T-cell (primary cell): ENCODE measurements at regions not wholly inside any gene's neighbourhood (a gene's known extent, or its start where the extent isn't known, plus 50 kb on each side); places are given as distances from the start of the nearest gene placed in this dataset.
A peak's percentile ranks its signal among the peaks of the same experiment; 100 is the strongest.

Experiments used
- ATAC-seq, 4 experiments: fragments of 200-7000 bp in 3 of 4; fragments of 150-1000 bp in 1 of 4; cut with Tn5 transposase; replicated peaks in 1 of 4; 1 replicate in 3 of 4; 2 replicates in 1 of 4; pipeline ENCODE4 v1.10.0; 2021; ENCODE audit warnings: moderate library complexity in 3 of 4, mild to moderate bottlenecking in 2 of 4, moderate number of reproducible peaks in 1 of 4
- CTCF ChIA-PET, 2 donors: fragments of 300-600 bp; sonication (Branson Sonifier 250); formaldehyde crosslinking; loops; one replicate each; lab custom pipeline; 2022; ENCODE audit warnings: antibody characterized with exemption in 2 of 2; lab: Charles Lee
- POLR2A ChIA-PET, 2 donors: fragments of 300-600 bp; sonication (Branson Sonifier 250); formaldehyde crosslinking; loops; one replicate each; lab custom pipeline; 2022; ENCODE audit warnings: antibody characterized with exemption in 2 of 2; lab: Charles Lee
- DNase-seq, 35 experiments: peaks; one replicate each; pipeline versions ENCODE4 v3.0.0 to v3.0.0-alpha.2; 2013 to 2023
- H3K27ac ChIP-seq: one replicate; pipeline ENCODE4 v1.5.1; 2013; ENCODE audit warnings: low read length
- H3K27me3 ChIP-seq, 2 experiments: replicated peaks in 1 of 2; 1 replicate in 1 of 2; 2 replicates in 1 of 2; pipeline versions ENCODE4 v1.6.1 to v1.7.0; 2013; ENCODE audit warnings: low read length in 1 of 2, mixed read lengths in 1 of 2; ENCODE audit not compliant: control insufficient read depth in 2 of 2, insufficient read depth in 2 of 2; ENCODE audit errors: extremely low read depth in 1 of 2
- H3K36me3 ChIP-seq, 2 donors: 1 replicate in 1 of 2; 2 replicates in 1 of 2; pipeline versions ENCODE4 v1.6.1 to v1.7.0; 2013; ENCODE audit warnings: low read length in 1 of 2; ENCODE audit not compliant: control insufficient read depth in 2 of 2, insufficient read depth in 1 of 2; ENCODE audit errors: extremely low read depth in 1 of 2
- H3K4me1 ChIP-seq, 2 experiments: 1 replicate in 1 of 2; 2 replicates in 1 of 2; pipeline versions ENCODE4 v1.6.1 to v1.7.0; 2013; ENCODE audit warnings: low read length in 2 of 2, mixed read lengths in 1 of 2; ENCODE audit not compliant: insufficient read depth in 2 of 2, control insufficient read depth in 1 of 2; ENCODE audit errors: extremely low read depth in 1 of 2
- H3K4me3 ChIP-seq, 2 donors: 1 replicate in 1 of 2; 2 replicates in 1 of 2; pipeline versions ENCODE4 v1.5.1 to v1.7.0; 2013; ENCODE audit warnings: mild to moderate bottlenecking in 2 of 2, low read length in 1 of 2, moderate library complexity in 1 of 2; ENCODE audit not compliant: control insufficient read depth in 1 of 2; ENCODE audit errors: extremely low read depth in 1 of 2
- H3K9me3 ChIP-seq: 2 replicates; pipeline ENCODE4 v1.7.0; 2013
- H3K27ac Mint-ChIP-seq, 2 donors: one replicate each; pipeline ENCODE4 v1.8.0; 2020 to 2021; ENCODE audit warnings: mild to moderate bottlenecking in 2 of 2, mixed read lengths in 2 of 2
- H3K27me3 Mint-ChIP-seq, 2 donors: one replicate each; pipeline ENCODE4 v1.8.0; 2021 to 2022; ENCODE audit warnings: mixed read lengths in 2 of 2
- H3K36me3 Mint-ChIP-seq: one replicate; pipeline ENCODE4 v1.8.0; 2021; ENCODE audit warnings: mixed read lengths
- H3K4me1 Mint-ChIP-seq, 3 donors: one replicate each; pipeline ENCODE4 v1.8.0; 2020 to 2022; ENCODE audit warnings: mixed read lengths in 3 of 3, mild to moderate bottlenecking in 1 of 3
- H3K4me3 Mint-ChIP-seq, 3 donors: one replicate each; pipeline ENCODE4 v1.8.0; 2020 to 2022; ENCODE audit warnings: mild to moderate bottlenecking in 3 of 3, mixed read lengths in 3 of 3, moderate library complexity in 3 of 3
- H3K9me3 Mint-ChIP-seq, 3 donors: one replicate each; pipeline ENCODE4 v1.8.0; 2020 to 2022; ENCODE audit warnings: mixed read lengths in 3 of 3
- WGBS: methylation state at CpG from one replicate; pipeline ENCODE4 v1.1.5; 2013; ENCODE audit warnings: missing lambda C conversion rate; ENCODE audit not compliant: insufficient coverage; 5-methylcytosine and 5-hydroxymethylcytosine counted together

DNA sequence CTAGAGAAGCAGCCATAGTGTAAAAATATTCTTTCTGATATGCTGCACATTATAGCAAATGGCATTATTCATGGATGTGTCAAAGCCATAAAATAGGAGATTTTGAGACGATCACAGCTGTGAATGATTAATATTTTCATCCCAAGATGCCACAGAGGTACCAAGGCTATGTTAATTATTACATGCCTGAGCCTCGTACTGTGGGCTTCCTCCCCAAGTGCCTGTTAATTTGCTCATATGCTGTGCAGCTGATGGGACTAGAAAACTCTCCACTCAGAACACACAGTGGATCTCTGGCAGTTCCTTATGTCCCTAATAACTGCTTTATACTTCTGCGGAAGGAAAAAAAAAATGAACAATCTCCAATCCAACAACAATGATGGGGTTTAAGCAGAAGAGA, 184.9 kb upstream of the TSHZ2 start:
- Mint-ChIP-seq H3K4me3 (no peak overlapping the region), H3K27me3 (peaks cover 0 to 16% of the 10 kb centered on the region in 2 donors), H3K36me3 (no peaks in the 10 kb centered on the region), H3K27ac (no peak overlapping the region), H3K4me1 (peaks cover 0 to 3% (median 0%) of the 10 kb centered on the region in 3 donors), H3K9me3 (no peaks in the 10 kb centered on the region)
- 67% methylated on average over 1 of the region's 3 CpGs for WGBS
- Histone ChIP-seq H3K27me3 (peaks cover 0 to 3% of the 10 kb centered on the region in 2 experiments), H3K4me3 (no peak overlapping the region), H3K4me1 (no peaks in the 10 kb centered on the region), H3K27ac (no peak overlapping the region), H3K9me3 (no peaks in the 10 kb centered on the region), H3K36me3 (no peaks in the 10 kb centered on the region)
- ATAC-seq (no peak), DNase-seq (no peak)
- ChIA-PET POLR2A (no interaction called here), CTCF (no interaction called here)

DNA sequence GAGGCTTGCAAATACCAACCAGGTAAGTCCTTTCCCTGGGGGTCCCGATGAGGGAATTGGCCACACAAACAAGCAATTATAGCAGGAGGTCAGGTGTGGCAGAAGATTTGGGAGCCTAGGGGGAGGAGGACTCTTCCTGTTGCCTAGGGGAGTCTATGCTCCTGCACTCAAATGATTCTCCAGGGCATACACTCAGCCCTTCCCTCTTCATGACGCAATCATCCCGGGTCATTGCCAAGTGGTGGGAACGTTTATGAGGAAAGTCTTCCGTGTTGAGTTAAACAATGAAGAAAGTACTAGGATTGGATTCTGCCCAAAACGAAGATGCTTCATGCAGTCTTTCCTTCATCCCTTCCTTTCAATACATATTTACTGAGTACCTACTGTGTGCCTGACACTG, 186.5 kb upstream of the TSHZ2 start:
- POLR2A ChIA-PET, result no interaction called here

DNA sequence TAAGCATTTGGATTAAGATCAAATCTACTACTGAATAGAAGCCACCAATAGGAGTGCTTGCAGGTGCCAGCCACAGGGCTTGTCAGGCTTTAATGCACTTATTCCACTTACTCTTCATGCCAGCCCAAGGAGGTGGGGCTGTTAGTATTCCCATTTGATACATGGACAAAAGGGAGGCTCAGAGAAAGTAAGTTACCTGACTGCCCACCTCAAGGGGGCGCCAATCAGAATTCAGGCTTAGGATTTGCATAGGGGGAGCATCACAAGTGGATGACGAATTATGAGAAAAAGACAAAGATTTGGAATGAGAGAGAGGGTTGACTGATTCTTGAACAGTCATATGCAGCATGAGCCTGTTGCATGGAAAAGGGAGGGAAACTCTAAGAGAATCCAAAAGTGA, 188.4 kb upstream of the TSHZ2 start:
- Histone ChIP-seq H3K36me3 (no peaks in the 10 kb centered on the region), H3K9me3 (no peaks in the 10 kb centered on the region), H3K27ac (no peak overlapping the region), H3K27me3 (peaks cover 0 to 1% of the 10 kb centered on the region in 2 experiments), H3K4me1 (no peaks in the 10 kb centered on the region), H3K4me3 (no peak overlapping the region)
- ATAC-seq (no peak), DNase-seq (peak in 6 of 35 experiments; percentile 1 to 25 (median 4))
- WGBS, result 90% methylated on average over 2 of the region's 2 CpGs
- Mint-ChIP-seq H3K36me3 (no peaks in the 10 kb centered on the region), H3K27ac (no peak overlapping the region), H3K9me3 (no peaks in the 10 kb centered on the region), H3K4me1 (peaks cover 0 to 3% (median 0%) of the 10 kb centered on the region in 3 donors), H3K4me3 (no peak overlapping the region), H3K27me3 (peaks cover 2 to 18% of the 10 kb centered on the region in 2 donors)
- ChIA-PET POLR2A (no interaction called here), CTCF (no interaction called here)

More for the DNA sequence above, 186.5 kb upstream of the TSHZ2 start:
- no CpG with 5 or more reads among the region's 6 CpGs for WGBS
- Mint-ChIP-seq H3K9me3 (no peaks in the 10 kb centered on the region), H3K27me3 (peaks cover 0 to 16% of the 10 kb centered on the region in 2 donors), H3K36me3 (no peaks in the 10 kb centered on the region), H3K27ac (no peak overlapping the region), H3K4me3 (no peak overlapping the region), H3K4me1 (peaks cover 0 to 3% (median 0%) of the 10 kb centered on the region in 3 donors)
- ATAC-seq (no peak), DNase-seq (no peak)
- H3K27me3 ChIP-seq, result peaks cover 0 to 3% of the 10 kb centered on the region in 2 experiments
- no peak overlapping the region for H3K4me3 ChIP-seq
- H3K36me3 ChIP-seq, result no peaks in the 10 kb centered on the region
- no peaks in the 10 kb centered on the region for H3K4me1 ChIP-seq
- H3K27ac ChIP-seq, result no peak overlapping the region
- CTCF ChIA-PET, result no interaction called here
- no peaks in the 10 kb centered on the region for H3K9me3 ChIP-seq

DNA sequence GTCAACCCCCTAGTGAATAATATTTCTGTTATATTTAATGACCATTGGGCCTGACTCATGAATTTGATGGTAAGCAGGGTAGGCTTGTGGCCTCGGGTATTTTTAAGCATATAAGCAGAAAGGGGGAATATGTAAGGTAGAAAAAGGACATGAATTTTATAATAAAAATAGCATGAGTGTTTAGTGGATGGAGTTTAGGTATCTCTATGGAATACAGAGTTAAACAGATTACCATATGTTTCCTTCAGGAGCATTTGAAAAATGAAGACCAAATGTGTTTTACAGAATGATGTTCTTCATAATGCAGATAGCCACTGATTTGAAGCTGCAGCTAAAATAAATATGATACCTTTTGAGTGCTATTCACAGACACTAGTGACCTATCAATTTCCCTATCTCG, 191.7 kb upstream of the TSHZ2 start:
- peaks cover 0 to 3% (median 0%) of the 10 kb centered on the region in 3 donors for H3K4me1 Mint-ChIP-seq
- Histone ChIP-seq H3K27me3 (no peaks in the 10 kb centered on the region), H3K36me3 (no peaks in the 10 kb centered on the region), H3K27ac (no peak overlapping the region), H3K4me1 (no peaks in the 10 kb centered on the region), H3K4me3 (no peak overlapping the region), H3K9me3 (no peaks in the 10 kb centered on the region)
- WGBS, result 60% methylated on average over 1 of the region's 2 CpGs
- H3K27me3 Mint-ChIP-seq, result peaks cover 2 to 18% of the 10 kb centered on the region in 2 donors
- no peak overlapping the region for H3K4me3 Mint-ChIP-seq
- DNase-seq (no peak), ATAC-seq (no peak)
- no peaks in the 10 kb centered on the region for H3K9me3 Mint-ChIP-seq
- no peak overlapping the region for H3K27ac Mint-ChIP-seq
- no peaks in the 10 kb centered on the region for H3K36me3 Mint-ChIP-seq
- ChIA-PET CTCF (no interaction called here), POLR2A (no interaction called here)

DNA sequence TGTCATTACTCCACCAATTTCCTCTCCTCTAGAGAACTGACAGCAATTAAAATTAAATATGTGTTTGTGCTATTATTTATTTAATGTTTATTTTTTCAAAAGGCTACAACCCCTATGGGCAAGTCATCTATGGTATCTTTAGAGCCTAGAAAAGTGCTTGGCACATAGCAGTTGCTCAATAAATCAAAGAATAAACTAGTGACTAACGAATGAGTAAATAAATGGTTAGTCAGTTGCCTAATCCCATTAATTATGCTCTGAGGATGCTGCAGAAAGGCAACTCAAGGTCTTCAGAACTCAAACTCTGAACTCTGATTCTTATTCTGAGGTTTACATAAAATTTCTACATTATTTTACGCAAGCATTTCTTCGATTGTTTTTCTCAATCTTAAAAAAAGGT, 193.0 kb upstream of the TSHZ2 start:
- no peak for DNase-seq
- no peaks in the 10 kb centered on the region for H3K4me1 ChIP-seq

DNA sequence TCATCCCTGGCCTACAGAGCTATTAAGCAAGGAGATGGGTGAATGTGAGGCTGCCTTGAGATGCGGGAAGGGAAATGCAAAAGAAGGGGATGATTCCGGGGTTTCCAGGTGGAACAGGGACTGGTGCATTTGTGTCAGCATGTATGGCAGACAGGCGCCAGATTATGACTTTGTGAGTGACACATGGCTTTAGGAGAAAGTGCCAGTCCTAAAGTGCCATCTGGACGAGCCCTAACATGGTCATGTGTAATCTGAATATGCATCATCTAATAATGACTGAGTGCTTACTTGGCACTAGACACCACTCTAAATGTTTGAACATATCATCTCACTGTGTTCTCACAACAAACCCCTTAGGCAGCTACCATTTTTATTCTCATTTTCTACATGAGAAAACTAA, 195.0 kb upstream of the TSHZ2 start:
- H3K36me3 Mint-ChIP-seq, result no peaks in the 10 kb centered on the region
- Histone ChIP-seq H3K36me3 (no peaks in the 10 kb centered on the region), H3K27ac (no peak overlapping the region), H3K27me3 (no peaks in the 10 kb centered on the region), H3K4me3 (no peak overlapping the region), H3K9me3 (no peaks in the 10 kb centered on the region), H3K4me1 (no peaks in the 10 kb centered on the region)
- ChIA-PET CTCF (no interaction called here), POLR2A (no interaction called here)
- no peak overlapping the region for H3K27ac Mint-ChIP-seq
- WGBS, result 81% methylated on average over 3 of the region's 4 CpGs
- H3K4me1 Mint-ChIP-seq, result no peaks in the 10 kb centered on the region
- no peak overlapping the region for H3K4me3 Mint-ChIP-seq
- ATAC-seq (no peak), DNase-seq (no peak)
- H3K27me3 Mint-ChIP-seq, result peaks cover 4 to 21% of the 10 kb centered on the region in 2 donors
- no peaks in the 10 kb centered on the region for H3K9me3 Mint-ChIP-seq

More for the DNA sequence above, 193.0 kb upstream of the TSHZ2 start:
- no peaks in the 10 kb centered on the region for H3K9me3 ChIP-seq
- no peak overlapping the region for H3K4me3 Mint-ChIP-seq
- no peaks in the 10 kb centered on the region for H3K27me3 ChIP-seq
- H3K27me3 Mint-ChIP-seq, result peaks cover 2 to 21% of the 10 kb centered on the region in 2 donors
- H3K27ac Mint-ChIP-seq, result no peak overlapping the region
- H3K9me3 Mint-ChIP-seq, result no peaks in the 10 kb centered on the region
- POLR2A ChIA-PET, result no interaction called here
- no peaks in the 10 kb centered on the region for H3K36me3 ChIP-seq
- H3K36me3 Mint-ChIP-seq, result no peaks in the 10 kb centered on the region
- ATAC-seq, result no peak
- H3K4me3 ChIP-seq, result no peak overlapping the region
- H3K27ac ChIP-seq, result no peak overlapping the region
- CTCF ChIA-PET, result no interaction called here
- WGBS, result no CpG with 5 or more reads among the region's 3 CpGs
- H3K4me1 Mint-ChIP-seq, result peaks cover 0 to 3% (median 0%) of the 10 kb centered on the region in 3 donors

DNA sequence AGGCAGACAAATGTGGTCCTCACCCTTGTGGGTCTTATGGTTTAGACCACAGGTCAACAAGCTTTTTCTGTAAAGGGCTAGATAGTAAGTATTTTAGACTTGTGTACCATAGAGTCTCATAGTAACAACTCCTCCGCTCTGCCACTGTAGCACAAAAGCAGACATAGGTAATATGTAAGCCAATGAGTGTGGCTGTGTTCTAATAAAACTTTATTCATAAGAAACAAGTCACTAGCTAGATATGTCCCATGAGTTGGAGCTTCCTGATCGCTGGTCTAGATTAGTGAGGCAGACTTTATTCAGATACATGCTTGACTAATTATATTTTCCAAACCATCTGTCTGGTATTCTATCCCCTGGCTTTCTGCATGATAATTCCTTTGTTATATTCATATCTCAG, 196.4 kb upstream of the TSHZ2 start:
- H3K27me3 ChIP-seq, result no peaks in the 10 kb centered on the region
- Mint-ChIP-seq H3K4me3 (no peak overlapping the region), H3K4me1 (no peaks in the 10 kb centered on the region), H3K27ac (no peak overlapping the region), H3K9me3 (no peaks in the 10 kb centered on the region), H3K27me3 (peaks cover 4 to 21% of the 10 kb centered on the region in 2 donors), H3K36me3 (no peaks in the 10 kb centered on the region)
- no peaks in the 10 kb centered on the region for H3K36me3 ChIP-seq
- DNase-seq, result no peak
- CTCF ChIA-PET, result no interaction called here
- H3K9me3 ChIP-seq, result no peaks in the 10 kb centered on the region
- no peak overlapping the region for H3K27ac ChIP-seq
- no peak for ATAC-seq
- no peaks in the 10 kb centered on the region for H3K4me1 ChIP-seq
- no peak overlapping the region for H3K4me3 ChIP-seq
- WGBS, result no CpG with 5 or more reads among the region's 2 CpGs
- POLR2A ChIA-PET, result interaction anchor here in 1 of 2 donors (0.6 to 0.7 kb wide), 2 partner anchors 10 to 266 kb away, joined by 3 read pairs; no protein-coding TSS in a partner anchor
